ENCODE measurements at regions not wholly inside any gene's neighbourhood (a gene's known extent, or its start where the extent isn't known, plus 50 kb on each side); places are given as distances from the start of the nearest gene placed in this dataset.

DNA sequence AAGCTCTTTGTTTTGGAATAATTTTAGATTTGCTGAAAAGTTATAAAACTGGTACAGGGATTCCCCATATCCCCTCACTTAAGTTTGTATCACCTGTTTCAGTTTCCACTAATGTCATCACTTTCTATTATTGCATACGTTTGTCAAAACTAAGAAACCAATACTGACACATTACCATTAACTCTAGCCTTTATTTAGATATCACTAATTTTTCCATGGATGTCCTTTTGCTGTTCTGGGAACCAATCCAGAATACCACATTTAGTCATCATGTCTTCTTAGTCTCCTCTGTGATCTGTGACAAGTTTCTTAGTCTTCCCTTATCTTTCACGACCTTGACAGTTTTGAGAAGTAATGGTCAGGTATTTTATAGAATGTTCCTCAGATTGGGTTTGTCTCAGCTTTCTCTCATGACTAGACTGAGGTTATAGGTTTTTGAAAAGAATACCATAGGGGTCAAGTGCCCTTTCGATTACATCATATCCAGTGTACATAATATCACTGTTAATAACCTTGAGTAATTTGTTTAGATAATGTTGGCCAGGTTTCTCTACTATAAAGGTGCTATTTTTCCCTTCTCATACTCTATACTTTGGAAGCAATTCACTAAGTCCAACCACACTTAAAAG lies 51.9 kb upstream of the NMUR2 start:
- Histone ChIP-seq H3K27me3 (ENCODE audit: insufficient read depth, poor library complexity, severe bottlenecking) (no peaks in the 10 kb centered on the region), H3K4me3 (replicated peaks; ENCODE audit: insufficient read depth, low read length) (no peak overlapping the region), H3K27ac (replicated peaks) (no peak overlapping the region)
- DNase-seq (ENCODE audit: low read depth in 1 of 2, low spot score in 1 of 2): no peak
- TF ChIP-seq GABPA (IDR thresholded peaks at IDR 0.05; ENCODE audit: low read depth) (no peak), SPI1 (IDR thresholded peaks at IDR 0.05; ENCODE audit: borderline replicate concordance, low read depth) (no peak), POLR2AphosphoS5 (IDR thresholded peaks at IDR 0.05; ENCODE audit: low read depth) (no peak)
- TF ChIP-seq, protein P1, sequence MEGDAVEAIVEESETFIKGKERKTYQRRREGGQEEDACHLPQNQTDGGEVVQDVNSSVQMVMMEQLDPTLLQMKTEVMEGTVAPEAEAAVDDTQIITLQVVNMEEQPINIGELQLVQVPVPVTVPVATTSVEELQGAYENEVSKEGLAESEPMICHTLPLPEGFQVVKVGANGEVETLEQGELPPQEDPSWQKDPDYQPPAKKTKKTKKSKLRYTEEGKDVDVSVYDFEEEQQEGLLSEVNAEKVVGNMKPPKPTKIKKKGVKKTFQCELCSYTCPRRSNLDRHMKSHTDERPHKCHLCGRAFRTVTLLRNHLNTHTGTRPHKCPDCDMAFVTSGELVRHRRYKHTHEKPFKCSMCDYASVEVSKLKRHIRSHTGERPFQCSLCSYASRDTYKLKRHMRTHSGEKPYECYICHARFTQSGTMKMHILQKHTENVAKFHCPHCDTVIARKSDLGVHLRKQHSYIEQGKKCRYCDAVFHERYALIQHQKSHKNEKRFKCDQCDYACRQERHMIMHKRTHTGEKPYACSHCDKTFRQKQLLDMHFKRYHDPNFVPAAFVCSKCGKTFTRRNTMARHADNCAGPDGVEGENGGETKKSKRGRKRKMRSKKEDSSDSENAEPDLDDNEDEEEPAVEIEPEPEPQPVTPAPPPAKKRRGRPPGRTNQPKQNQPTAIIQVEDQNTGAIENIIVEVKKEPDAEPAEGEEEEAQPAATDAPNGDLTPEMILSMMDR (IDR thresholded peaks at IDR 0.05; ENCODE audit: insufficient read depth, low read length): no peak
- TF ChIP-seq, protein P2, sequence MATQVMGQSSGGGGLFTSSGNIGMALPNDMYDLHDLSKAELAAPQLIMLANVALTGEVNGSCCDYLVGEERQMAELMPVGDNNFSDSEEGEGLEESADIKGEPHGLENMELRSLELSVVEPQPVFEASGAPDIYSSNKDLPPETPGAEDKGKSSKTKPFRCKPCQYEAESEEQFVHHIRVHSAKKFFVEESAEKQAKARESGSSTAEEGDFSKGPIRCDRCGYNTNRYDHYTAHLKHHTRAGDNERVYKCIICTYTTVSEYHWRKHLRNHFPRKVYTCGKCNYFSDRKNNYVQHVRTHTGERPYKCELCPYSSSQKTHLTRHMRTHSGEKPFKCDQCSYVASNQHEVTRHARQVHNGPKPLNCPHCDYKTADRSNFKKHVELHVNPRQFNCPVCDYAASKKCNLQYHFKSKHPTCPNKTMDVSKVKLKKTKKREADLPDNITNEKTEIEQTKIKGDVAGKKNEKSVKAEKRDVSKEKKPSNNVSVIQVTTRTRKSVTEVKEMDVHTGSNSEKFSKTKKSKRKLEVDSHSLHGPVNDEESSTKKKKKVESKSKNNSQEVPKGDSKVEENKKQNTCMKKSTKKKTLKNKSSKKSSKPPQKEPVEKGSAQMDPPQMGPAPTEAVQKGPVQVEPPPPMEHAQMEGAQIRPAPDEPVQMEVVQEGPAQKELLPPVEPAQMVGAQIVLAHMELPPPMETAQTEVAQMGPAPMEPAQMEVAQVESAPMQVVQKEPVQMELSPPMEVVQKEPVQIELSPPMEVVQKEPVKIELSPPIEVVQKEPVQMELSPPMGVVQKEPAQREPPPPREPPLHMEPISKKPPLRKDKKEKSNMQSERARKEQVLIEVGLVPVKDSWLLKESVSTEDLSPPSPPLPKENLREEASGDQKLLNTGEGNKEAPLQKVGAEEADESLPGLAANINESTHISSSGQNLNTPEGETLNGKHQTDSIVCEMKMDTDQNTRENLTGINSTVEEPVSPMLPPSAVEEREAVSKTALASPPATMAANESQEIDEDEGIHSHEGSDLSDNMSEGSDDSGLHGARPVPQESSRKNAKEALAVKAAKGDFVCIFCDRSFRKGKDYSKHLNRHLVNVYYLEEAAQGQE (IDR thresholded peaks at IDR 0.05; ENCODE audit: insufficient replicate concordance, low read depth): no peak

DNA sequence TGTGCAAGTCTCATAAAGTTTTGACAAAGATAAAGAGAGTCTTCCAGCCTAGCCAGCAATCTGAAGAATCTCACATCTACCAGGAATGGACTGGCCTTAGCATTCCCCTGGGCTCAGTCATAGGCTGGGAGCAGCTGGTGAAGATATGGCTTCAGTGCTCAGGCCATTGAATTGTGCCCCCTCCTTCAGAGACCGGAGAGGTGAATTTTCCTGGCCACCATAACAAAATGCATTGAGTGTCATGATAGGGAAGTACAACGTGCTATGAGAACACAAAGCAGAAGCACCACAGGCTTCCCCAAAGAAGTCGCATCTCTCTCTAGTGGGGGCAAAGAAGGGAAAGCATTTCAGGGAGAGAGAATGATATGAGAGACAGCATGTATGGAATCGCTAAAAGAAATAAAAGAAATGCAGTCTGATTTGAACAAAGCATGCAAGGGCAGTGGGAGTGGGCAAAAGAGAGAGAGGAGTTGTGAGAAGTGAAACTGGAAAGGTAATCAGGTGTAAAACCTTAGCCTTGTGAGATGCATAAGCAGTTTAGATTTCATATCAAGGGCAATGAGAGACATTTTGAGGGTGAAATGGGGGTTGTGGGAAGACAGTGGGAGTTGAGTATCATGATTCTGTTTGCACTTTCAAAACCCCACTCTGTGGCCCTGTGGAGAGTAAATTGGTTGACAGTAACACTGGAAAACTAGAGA lies 57.1 kb upstream of the NMUR2 start:
- peak in 1 of 2 experiments; percentile 21 for DNase-seq (ENCODE audit: low read depth in 1 of 2, low spot score in 1 of 2)

DNA sequence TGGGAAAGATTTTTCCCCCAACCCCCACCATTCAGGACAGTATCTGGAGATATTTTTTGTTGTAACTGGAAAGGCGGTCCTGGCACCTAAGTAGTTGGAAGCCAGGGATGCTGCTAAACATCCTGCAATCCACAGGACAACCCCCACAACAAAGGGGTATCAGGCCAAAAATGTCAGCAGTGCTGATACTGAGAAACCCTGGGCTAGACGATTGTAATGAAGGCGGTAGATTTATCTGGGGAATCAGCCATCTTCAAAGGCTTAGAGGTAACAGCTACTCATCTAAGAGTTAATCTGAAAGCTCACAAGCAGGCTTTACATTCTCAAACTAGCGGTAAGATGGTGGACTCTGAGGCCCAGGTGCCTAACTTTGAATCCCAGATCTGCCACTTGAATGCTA lies 59.0 kb upstream of the NMUR2 start:
- DNase-seq (ENCODE audit: low read depth in 1 of 2, low spot score in 1 of 2): no peak
- H3K4me3 ChIP-seq (replicated peaks; ENCODE audit: insufficient read depth, low read length): no peak overlapping the region
- no peak overlapping the region for H3K27ac ChIP-seq (replicated peaks)
- peaks cover 7% of the 10 kb centered on the region for H3K27me3 ChIP-seq (ENCODE audit: insufficient read depth, poor library complexity, severe bottlenecking)
- TF ChIP-seq POLR2AphosphoS5 (IDR thresholded peaks at IDR 0.05; ENCODE audit: low read depth): no peak
- TF ChIP-seq SPI1 (IDR thresholded peaks at IDR 0.05; ENCODE audit: borderline replicate concordance, low read depth): no peak
- TF ChIP-seq, protein P1 (IDR thresholded peaks at IDR 0.05; ENCODE audit: insufficient read depth, low read length): no peak
- TF ChIP-seq, protein P2 (IDR thresholded peaks at IDR 0.05; ENCODE audit: insufficient replicate concordance, low read depth): no peak
- TF ChIP-seq GABPA (IDR thresholded peaks at IDR 0.05; ENCODE audit: low read depth): no peak

More for the DNA sequence above, 57.1 kb upstream of the NMUR2 start:
- TF ChIP-seq, protein P1 (IDR thresholded peaks at IDR 0.05; ENCODE audit: insufficient read depth, low read length): peak; percentile 13
- TF ChIP-seq SPI1 (IDR thresholded peaks at IDR 0.05; ENCODE audit: borderline replicate concordance, low read depth) (no peak), GABPA (IDR thresholded peaks at IDR 0.05; ENCODE audit: low read depth) (no peak), POLR2AphosphoS5 (IDR thresholded peaks at IDR 0.05; ENCODE audit: low read depth) (no peak)
- TF ChIP-seq, protein P2 (IDR thresholded peaks at IDR 0.05; ENCODE audit: insufficient replicate concordance, low read depth): no peak
- Histone ChIP-seq H3K27me3 (ENCODE audit: insufficient read depth, poor library complexity, severe bottlenecking) (peaks cover 7% of the 10 kb centered on the region), H3K27ac (replicated peaks) (no peak overlapping the region), H3K4me3 (replicated peaks; ENCODE audit: insufficient read depth, low read length) (no peak overlapping the region)
